Right lobe of liver (tissue), 4 donors: ENCODE measurements at regions not wholly inside any gene's neighbourhood (a gene's known extent, or its start where the extent isn't known, plus 50 kb on each side); places are given as distances from the start of the nearest gene placed in this dataset.

Source experiments
- POLR2A ChIP-seq: fragments of 450-650 bp; IDR thresholded peaks from one replicate; pipeline ENCODE4 v1.6.1; 2017; ENCODE audit warnings: antibody characterized with exemption, mild to moderate bottlenecking
- TF ChIP-seq, protein P1 (sequence below), 4 donors: fragments of 200-600 bp in 3 of 4; fragments of 450-650 bp in 1 of 4; IDR thresholded peaks; one replicate each; pipeline versions ENCODE4 v1.5.1 to v1.8.0; 2016 to 2022; ENCODE audit warnings: antibody characterized with exemption in 4 of 4, mild to moderate bottlenecking in 2 of 4
- donor health status: DM: no; HTN: no; CAD: no.
- donor health status: DM: no; HTN: no; CAD: no.
- donor health status: DM: no; HTN: yes; CAD: no.

GRCh38 chr22:47604563-47604962 lies 842.1 kb downstream of the TBC1D22A start:
- TF ChIP-seq, protein P1, sequence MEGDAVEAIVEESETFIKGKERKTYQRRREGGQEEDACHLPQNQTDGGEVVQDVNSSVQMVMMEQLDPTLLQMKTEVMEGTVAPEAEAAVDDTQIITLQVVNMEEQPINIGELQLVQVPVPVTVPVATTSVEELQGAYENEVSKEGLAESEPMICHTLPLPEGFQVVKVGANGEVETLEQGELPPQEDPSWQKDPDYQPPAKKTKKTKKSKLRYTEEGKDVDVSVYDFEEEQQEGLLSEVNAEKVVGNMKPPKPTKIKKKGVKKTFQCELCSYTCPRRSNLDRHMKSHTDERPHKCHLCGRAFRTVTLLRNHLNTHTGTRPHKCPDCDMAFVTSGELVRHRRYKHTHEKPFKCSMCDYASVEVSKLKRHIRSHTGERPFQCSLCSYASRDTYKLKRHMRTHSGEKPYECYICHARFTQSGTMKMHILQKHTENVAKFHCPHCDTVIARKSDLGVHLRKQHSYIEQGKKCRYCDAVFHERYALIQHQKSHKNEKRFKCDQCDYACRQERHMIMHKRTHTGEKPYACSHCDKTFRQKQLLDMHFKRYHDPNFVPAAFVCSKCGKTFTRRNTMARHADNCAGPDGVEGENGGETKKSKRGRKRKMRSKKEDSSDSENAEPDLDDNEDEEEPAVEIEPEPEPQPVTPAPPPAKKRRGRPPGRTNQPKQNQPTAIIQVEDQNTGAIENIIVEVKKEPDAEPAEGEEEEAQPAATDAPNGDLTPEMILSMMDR (IDR thresholded peaks at IDR 0.05): no peak
- TF ChIP-seq POLR2A: no peak
